Fibroblast of skin of back (primary cell): ENCODE measurements at regions not wholly inside any gene's neighbourhood (a gene's known extent, or its start where the extent isn't known, plus 50 kb on each side); places are given as distances from the start of the nearest gene placed in this dataset.
A peak's percentile ranks its signal among the peaks of the same experiment; 100 is the strongest.
"Not testable (repeated sequence)": the region's sequence is repeated elsewhere in the genome, so short reads cannot be mapped to it uniquely, and the experiment has no call there.

Source experiments
- DNase-seq: peaks from one replicate; pipeline ENCODE4 v3.0.0-alpha.2; 2013

GRCh38 chr7:131021902-131022301 is 287.9 kb upstream of the KLF14 start:
- DNase-seq, result no peak

GRCh38 chr7:131026297-131027000 is 292.4 kb upstream of the KLF14 start:
- DNase-seq, result peak; percentile 66

- peak; percentile 36 for DNase-seq
These were observed 293.3 kb upstream of the KLF14 start for GRCh38 chr7:131027287-131027773.

GRCh38 chr7:131028295-131028694 is 294.3 kb upstream of the KLF14 start:
- DNase-seq, result no peak

GRCh38 chr7:131029002-131029401 is 295.0 kb upstream of the KLF14 start:
- no peak for DNase-seq

DNA sequence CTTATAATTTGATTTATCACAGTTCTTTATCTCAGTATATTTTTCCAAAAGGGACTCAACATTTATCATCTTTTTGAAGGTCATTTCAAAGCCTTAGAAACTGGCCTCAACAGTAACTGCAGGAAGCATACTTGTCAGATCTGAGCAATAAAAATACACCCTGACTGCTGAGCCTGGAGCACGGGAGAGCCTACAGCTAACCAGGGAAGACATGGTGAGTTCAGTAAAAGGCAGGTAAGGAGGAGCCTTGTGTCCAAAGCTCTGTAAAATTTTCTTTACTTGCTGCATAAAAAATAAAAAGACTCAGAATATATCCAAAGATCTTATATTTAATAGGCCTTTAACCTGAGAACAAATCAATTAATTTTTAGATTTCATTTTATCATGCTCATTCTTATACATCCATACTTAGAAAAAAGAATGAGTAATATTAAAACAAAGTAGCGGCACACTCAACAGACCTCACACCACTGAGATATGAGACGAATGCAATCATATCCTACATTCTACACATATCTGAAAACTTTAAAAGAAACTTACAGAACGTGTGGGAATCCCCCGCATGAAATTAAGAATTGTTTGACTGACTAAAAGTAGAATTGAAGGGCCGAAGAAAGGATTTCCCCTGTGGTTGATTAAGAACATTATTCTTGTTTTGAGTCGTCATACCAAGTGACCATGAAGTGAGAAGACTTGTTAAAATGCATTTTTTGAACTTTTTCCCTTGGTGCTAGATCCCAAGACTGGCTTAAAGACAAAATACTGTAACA is 296.4 kb upstream of the MKLN1 start:
- no peak for DNase-seq

GRCh38 chr7:131032786-131033185 is 294.9 kb upstream of the MKLN1 start:
- DNase-seq, result no peak

- DNase-seq, result no peak
These were observed 293.4 kb upstream of the MKLN1 start for GRCh38 chr7:131034166-131034881.

- DNase-seq, result no peak
These were observed 292.4 kb upstream of the MKLN1 start for GRCh38 chr7:131035088-131035770.

DNA sequence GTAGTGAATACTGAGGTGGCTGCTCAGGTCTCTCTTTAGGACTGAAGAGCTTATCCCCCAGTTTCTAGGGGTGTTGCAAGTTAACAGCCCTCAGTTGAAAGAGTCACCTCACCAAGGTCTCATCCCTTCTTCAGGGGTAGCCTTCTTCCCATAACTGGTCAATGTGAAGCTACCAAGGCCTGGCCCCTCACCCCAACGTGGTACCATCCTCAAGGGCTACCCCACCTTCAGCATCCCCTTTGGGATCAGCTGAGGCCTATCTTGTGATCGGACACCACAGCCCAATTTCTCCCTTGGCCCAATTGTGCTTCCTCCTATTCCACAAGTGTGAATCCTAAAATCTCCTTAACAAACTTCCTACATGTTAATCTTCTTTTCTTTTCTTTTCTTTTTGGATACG is 289.5 kb upstream of the MKLN1 start:
- no peak for DNase-seq

DNA sequence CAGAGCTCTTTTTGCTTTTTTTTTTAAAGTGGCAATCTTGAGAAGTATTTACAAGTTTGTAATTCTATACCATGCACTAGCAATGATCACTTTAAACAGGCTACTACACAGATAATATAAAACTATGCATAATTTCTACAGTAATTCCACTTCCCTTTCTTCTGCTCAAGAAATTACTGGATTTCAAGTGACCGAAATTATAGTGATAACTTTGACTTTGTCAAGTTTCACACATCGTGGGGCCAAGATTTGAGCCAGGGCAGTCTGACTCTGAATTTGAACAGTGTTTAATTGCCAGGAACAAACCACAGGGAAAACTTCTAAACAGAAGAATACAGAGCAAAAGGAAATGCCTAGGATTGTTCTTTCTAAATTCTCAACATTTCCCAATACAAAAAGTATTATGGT is 288.3 kb upstream of the MKLN1 start:
- peak; percentile 39 for DNase-seq

GRCh38 chr7:131039836-131040235 is 287.8 kb upstream of the MKLN1 start:
- DNase-seq, result no peak

- DNase-seq, result peak; percentile 69
These were observed 287.2 kb upstream of the MKLN1 start for GRCh38 chr7:131040467-131040932.

DNA sequence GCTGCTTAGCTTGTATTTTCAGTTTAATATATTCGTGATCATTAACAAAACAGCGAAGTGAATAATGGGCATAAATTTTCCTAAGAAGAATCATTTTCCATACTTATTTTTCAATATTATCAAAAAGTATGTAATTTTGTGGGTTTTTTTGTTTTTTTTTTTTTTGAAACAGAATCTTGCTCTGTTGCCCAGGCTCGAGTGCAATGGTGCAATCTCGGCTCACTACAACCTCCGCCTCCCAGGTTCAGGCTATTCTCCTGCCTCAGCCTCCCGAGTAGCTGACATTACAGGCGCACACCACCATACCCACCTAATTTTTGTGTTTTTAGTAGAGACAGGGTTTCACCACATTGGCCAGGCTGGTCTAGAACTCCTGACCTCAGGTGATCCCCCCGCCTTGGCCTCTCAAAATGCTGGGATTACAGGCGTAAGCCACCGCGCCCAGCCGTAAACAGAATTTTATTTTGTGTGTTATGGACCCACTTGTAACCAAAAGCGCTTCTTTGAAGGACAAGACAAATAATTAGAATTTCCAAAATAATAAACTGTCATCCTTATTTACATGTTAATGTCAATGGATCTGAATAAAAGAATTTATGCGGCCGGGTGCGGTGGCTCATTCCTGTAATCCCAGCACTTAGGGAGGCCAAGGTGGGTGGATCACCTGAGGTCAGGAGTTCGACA is 286.5 kb upstream of the MKLN1 start:
- not testable (repeated sequence) for DNase-seq

DNA sequence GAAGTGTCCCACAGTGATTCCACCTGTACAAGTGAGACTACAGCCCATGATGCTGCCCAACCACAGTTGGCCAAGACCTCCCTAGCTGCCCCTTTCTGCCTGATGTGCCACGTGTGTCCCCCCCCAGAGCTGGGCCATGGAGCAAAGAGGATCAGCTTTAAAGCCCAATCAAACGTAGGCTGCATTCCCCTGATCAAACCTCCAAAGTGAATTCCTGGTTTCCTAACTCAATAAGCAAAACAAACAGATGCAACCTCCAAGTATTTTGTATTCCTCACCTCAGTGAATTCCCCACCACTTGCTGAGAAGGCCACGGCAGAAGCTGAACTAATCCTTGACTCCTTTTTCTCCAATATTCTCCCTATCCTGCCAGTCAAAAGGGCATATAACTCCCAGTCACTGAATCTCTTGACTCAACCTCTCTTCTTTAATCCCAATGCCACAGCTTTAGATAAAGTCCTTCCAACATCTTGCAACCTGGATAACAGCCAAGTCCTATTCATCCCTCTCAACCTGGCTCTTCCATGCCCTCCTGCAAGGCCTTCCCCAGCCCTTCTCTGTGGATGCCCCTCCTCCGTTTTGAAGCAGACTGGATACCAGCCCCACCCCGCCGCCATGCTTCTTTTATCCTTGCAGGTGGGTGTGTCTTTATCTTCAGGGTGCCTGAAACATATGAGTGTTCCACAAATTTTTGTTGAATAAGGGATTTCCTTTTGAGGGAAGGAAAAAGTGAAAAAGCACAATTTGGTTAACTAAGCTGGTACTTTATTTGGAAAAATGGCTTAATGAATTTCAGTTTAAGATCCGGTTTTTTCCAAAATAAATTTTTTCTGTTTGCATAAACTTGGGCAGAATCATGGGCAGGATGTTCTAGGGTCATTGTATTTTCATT is 285.2 kb upstream of the MKLN1 start:
- DNase-seq, result no peak

- DNase-seq, result no peak
These were observed 282.1 kb upstream of the MKLN1 start for GRCh38 chr7:131045526-131045925.

GRCh38 chr7:131046246-131046645 is 281.4 kb upstream of the MKLN1 start:
- no peak for DNase-seq

DNA sequence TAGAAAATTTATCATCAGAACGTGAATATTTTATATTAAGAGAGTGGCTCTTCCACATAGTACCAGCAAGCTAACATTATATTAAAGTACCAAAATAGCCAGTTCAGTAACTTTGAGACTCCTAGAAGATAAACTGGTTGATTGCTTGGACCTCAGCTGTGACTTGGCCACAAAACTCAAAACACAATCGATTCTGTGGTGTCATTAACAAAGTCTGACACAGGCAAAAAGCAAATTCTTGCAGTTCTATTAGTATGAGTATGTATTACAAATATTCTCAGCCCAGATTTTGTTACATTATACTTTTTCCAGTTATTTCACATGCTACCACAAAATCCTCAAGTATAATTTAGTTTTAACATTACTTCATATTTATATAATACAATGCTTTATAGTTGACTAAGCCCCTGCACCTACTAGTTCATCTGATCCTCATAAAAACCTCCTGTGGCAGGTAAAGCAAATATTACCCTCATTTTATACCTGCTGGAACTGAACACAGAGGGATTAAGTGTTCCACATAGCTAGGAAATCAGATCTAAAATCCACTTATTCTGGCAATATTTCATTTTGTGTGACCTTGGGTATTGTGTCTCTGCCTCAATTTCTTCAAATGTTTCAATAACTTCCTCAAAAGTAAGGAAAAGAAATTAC is 279.9 kb upstream of the MKLN1 start:
- DNase-seq, result no peak

- no peak for DNase-seq
These were observed 276.4 kb upstream of the MKLN1 start for GRCh38 chr7:131051304-131051703.

DNA sequence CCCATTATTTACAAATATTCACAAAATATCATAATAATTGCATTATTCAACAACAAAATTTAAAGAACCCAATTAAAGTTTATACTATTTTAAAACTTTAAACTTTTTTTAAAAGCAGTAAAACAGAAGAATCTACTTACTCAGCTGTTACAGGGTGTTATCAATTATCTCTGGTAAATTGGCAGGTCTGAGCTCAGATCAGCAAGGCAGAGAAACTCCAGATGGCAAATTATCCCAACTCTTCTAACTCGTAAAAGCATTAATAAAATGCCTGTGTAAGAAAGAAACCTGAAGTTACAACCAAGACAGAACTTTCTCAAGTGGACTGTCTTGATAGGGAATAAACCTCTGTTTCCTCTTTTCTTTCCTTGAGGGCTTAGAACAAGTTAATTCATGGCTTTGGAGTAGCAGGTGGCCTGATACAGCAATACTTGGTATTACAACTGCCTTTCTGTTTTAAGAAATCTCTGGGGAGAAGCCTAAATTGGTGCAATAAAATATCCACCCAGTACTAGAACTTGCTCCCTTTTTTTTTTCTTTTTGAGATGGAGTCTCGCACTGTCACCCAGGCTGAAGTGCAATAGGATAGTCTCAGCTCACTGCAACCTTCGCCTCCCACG is 275.3 kb upstream of the MKLN1 start:
- no peak for DNase-seq
